Endodermal cell (in vitro differentiated cells): ENCODE measurements at regions not wholly inside any gene's neighbourhood (a gene's known extent, or its start where the extent isn't known, plus 50 kb on each side); places are given as distances from the start of the nearest gene placed in this dataset.

ENCODE experiments used
- DNase-seq: peaks from one replicate; pipeline ENCODE4 v3.0.0-alpha.2; 2017
- H3K27ac ChIP-seq: 2 replicates; pipeline ENCODE4 v1.5.1; 2013; ENCODE audit warnings: mild to moderate bottlenecking, low read depth, low read length, moderate library complexity
- H3K27me3 ChIP-seq: 2 replicates; pipeline ENCODE4 v1.6.1; 2013; ENCODE audit warnings: mild to moderate bottlenecking, low read length, moderate library complexity; ENCODE audit not compliant: insufficient read depth, control insufficient read depth, poor library complexity, severe bottlenecking
- H3K36me3 ChIP-seq: 2 replicates; pipeline ENCODE4 v1.7.0; 2013; ENCODE audit warnings: mild to moderate bottlenecking, low read length, moderate library complexity; ENCODE audit not compliant: control insufficient read depth, insufficient read depth
- H3K4me1 ChIP-seq: one replicate; pipeline ENCODE4 v1.7.0; 2013; ENCODE audit warnings: low read length; ENCODE audit not compliant: control insufficient read depth, insufficient read depth
- H3K4me3 ChIP-seq: 2 replicates; pipeline ENCODE4 v1.5.1; 2013; ENCODE audit warnings: mild to moderate bottlenecking, low read length, moderate library complexity
- H3K9ac ChIP-seq: 2 replicates; pipeline ENCODE4 v1.6.1; 2013; ENCODE audit warnings: mild to moderate bottlenecking, low read length, moderate library complexity; ENCODE audit not compliant: poor library complexity, severe bottlenecking; ENCODE audit errors: extremely low read depth
- H3K9me3 ChIP-seq: 2 replicates; pipeline ENCODE4 v1.6.1; 2013; ENCODE audit warnings: mild to moderate bottlenecking, low read length, moderate library complexity; ENCODE audit not compliant: control insufficient read depth
- H3K27ac Mint-ChIP-seq: 2 replicates; pipeline ENCODE4 v1.8.0; 2020; ENCODE audit warnings: mixed read lengths
- H3K27me3 Mint-ChIP-seq: 2 replicates; pipeline ENCODE4 v1.8.0; 2021; ENCODE audit warnings: mild to moderate bottlenecking, mixed read lengths; ENCODE audit not compliant: insufficient read depth
- H3K36me3 Mint-ChIP-seq: 2 replicates; pipeline ENCODE4 v1.8.0; 2020; ENCODE audit warnings: low read depth, mixed read lengths
- H3K4me1 Mint-ChIP-seq: 2 replicates; pipeline ENCODE4 v1.8.0; 2020; ENCODE audit warnings: mixed read lengths
- H3K4me3 Mint-ChIP-seq: 2 replicates; pipeline ENCODE4 v1.8.0; 2020; ENCODE audit warnings: mild to moderate bottlenecking, moderate library complexity, mixed read lengths
- H3K9me3 Mint-ChIP-seq: 2 replicates; pipeline ENCODE4 v1.8.0; 2020; ENCODE audit warnings: mild to moderate bottlenecking, mixed read lengths
- CTCF ChIP-seq: fragments of 200-600 bp; sonication (generic); conservative IDR thresholded peaks from 2 replicates; pipeline ENCODE4 v1.5.0; 2021; ENCODE audit warnings: antibody characterized with exemption, mild to moderate bottlenecking
- WGBS, 2 experiments: methylation state at CpG; one replicate each; pipeline versions ENCODE4 v1.1.5 to v1.1.7; 2013; ENCODE audit warnings: missing lambda C conversion rate in 2 of 2, mixed read lengths in 1 of 2; ENCODE audit not compliant: insufficient coverage in 1 of 2, insufficient read length in 1 of 2; 5-methylcytosine and 5-hydroxymethylcytosine counted together

GRCh38 chr6:26205161-26205624 is 118.0 kb downstream of the HFE start:
- Histone ChIP-seq H3K4me1 (peaks cover 5% of the 10 kb centered on the region), H3K4me3 (peak overlapping the region; percentile 97), H3K27me3 (no peaks in the 10 kb centered on the region), H3K27ac (peak overlapping the region; percentile 89), H3K9me3 (no peaks in the 10 kb centered on the region), H3K9ac (peak overlapping the region; percentile 100), H3K36me3 (no peaks in the 10 kb centered on the region)
- peaks cover 20% of the 10 kb centered on the region for H3K4me1 Mint-ChIP-seq
- no peak for TF ChIP-seq CTCF
- 0% methylated on average over 2 to 18 of the region's 18 CpGs for WGBS, 2 experiments
- H3K4me3 Mint-ChIP-seq, result no peak overlapping the region
- H3K27ac Mint-ChIP-seq, result no peak overlapping the region
- peak; percentile 86 for DNase-seq
- H3K9me3 Mint-ChIP-seq, result no peaks in the 10 kb centered on the region
- no peaks in the 10 kb centered on the region for H3K36me3 Mint-ChIP-seq
- H3K27me3 Mint-ChIP-seq, result no peaks in the 10 kb centered on the region

GRCh38 chr6:26205625-26206574 is 118.7 kb downstream of the HFE start:
- H3K4me1 ChIP-seq, result peaks cover 5% of the 10 kb centered on the region
- no peaks in the 10 kb centered on the region for H3K9me3 ChIP-seq
- no peaks in the 10 kb centered on the region for H3K36me3 Mint-ChIP-seq
- WGBS, 2 experiments, result 15 to 16% methylated on average over 10 to 16 of the region's 18 CpGs
- H3K9ac ChIP-seq, result peak overlapping the region; percentile 100
- H3K36me3 ChIP-seq, result no peaks in the 10 kb centered on the region
- TF ChIP-seq CTCF, result no peak
- no peaks in the 10 kb centered on the region for H3K9me3 Mint-ChIP-seq
- no peaks in the 10 kb centered on the region for H3K27me3 ChIP-seq
- H3K27ac ChIP-seq, result peak overlapping the region; percentile 89
- H3K4me3 ChIP-seq, result peak overlapping the region; percentile 97
- H3K4me3 Mint-ChIP-seq, result no peak overlapping the region
- peaks cover 20% of the 10 kb centered on the region for H3K4me1 Mint-ChIP-seq
- no peaks in the 10 kb centered on the region for H3K27me3 Mint-ChIP-seq
- H3K27ac Mint-ChIP-seq, result no peak overlapping the region
- peak; percentile 65 for DNase-seq

GRCh38 chr6:26206868-26207801 is 119.9 kb downstream of the HFE start:
- peaks cover 5% of the 10 kb centered on the region for H3K4me1 ChIP-seq
- H3K4me3 ChIP-seq, result peak overlapping the region; percentile 97
- no peak overlapping the region for H3K27ac ChIP-seq
- H3K27me3 ChIP-seq, result no peaks in the 10 kb centered on the region
- 83 to 89% methylated on average over 7 to 8 of the region's 8 CpGs for WGBS, 2 experiments
- Mint-ChIP-seq H3K4me3 (no peak overlapping the region), H3K36me3 (no peaks in the 10 kb centered on the region), H3K27me3 (no peaks in the 10 kb centered on the region), H3K9me3 (no peaks in the 10 kb centered on the region), H3K4me1 (peaks cover 10% of the 10 kb centered on the region), H3K27ac (no peak overlapping the region)
- no peaks in the 10 kb centered on the region for H3K36me3 ChIP-seq
- no peak overlapping the region for H3K9ac ChIP-seq
- no peaks in the 10 kb centered on the region for H3K9me3 ChIP-seq
- no peak for TF ChIP-seq CTCF
- DNase-seq, result no peak
